ENCODE measurements at regions not wholly inside any gene's neighbourhood (a gene's known extent, or its start where the extent isn't known, plus 50 kb on each side); places are given as distances from the start of the nearest gene placed in this dataset.

GRCh38 chr9:4927043-4927471 is 58.0 kb upstream of the JAK2 start:
- TF ChIP-seq REST (IDR thresholded peaks at IDR 0.05; ENCODE audit: insufficient read depth in 1 of 2, low read depth in 2 of 2, low read length in 1 of 2) (no peak), TCF7L2 (IDR thresholded peaks at IDR 0.05; ENCODE audit: low read depth, low read length) (no peak), POLR2AphosphoS5 (IDR thresholded peaks at IDR 0.05; ENCODE audit: low read depth, low read length) (no peak), SIN3A (IDR thresholded peaks at IDR 0.05; ENCODE audit: borderline replicate concordance, insufficient read depth, low read depth, low read length) (no peak)
- TF ChIP-seq, protein P1, sequence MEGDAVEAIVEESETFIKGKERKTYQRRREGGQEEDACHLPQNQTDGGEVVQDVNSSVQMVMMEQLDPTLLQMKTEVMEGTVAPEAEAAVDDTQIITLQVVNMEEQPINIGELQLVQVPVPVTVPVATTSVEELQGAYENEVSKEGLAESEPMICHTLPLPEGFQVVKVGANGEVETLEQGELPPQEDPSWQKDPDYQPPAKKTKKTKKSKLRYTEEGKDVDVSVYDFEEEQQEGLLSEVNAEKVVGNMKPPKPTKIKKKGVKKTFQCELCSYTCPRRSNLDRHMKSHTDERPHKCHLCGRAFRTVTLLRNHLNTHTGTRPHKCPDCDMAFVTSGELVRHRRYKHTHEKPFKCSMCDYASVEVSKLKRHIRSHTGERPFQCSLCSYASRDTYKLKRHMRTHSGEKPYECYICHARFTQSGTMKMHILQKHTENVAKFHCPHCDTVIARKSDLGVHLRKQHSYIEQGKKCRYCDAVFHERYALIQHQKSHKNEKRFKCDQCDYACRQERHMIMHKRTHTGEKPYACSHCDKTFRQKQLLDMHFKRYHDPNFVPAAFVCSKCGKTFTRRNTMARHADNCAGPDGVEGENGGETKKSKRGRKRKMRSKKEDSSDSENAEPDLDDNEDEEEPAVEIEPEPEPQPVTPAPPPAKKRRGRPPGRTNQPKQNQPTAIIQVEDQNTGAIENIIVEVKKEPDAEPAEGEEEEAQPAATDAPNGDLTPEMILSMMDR (IDR thresholded peaks at IDR 0.05) = no peak
- no peaks in the 10 kb centered on the region for H3K9me3 ChIP-seq (ENCODE audit: control insufficient read depth, insufficient read depth, low read depth, low read length)
- CTCF ChIA-PET = no interaction called here
- H3K4me3 ChIP-seq (ENCODE audit: low read depth in 2 of 2, low read length in 2 of 2) = no peak overlapping the region
- H3K4me1 ChIP-seq (ENCODE audit: control insufficient read depth, insufficient read depth, low read length) = no peaks in the 10 kb centered on the region
- no peak overlapping the region for H3K27ac ChIP-seq (ENCODE audit: low read length)
- DNase-seq (ENCODE audit: low read depth, low spot score) = no peak
- H3K27me3 ChIP-seq (ENCODE audit: control insufficient read depth, insufficient read depth, low read length) = no peaks in the 10 kb centered on the region
- no TSS peak for BruUV-seq (replicated peaks)
- POLR2A ChIA-PET = no interaction called here
- intact Hi-C loops (cut with micrococcal nuclease; ENCODE audit: unreplicated experiment) (no loop called here), in situ Hi-C loops (cut with HindIII; ENCODE audit: low pct_unique_long_range_greater_than_20kb, low sequenced_read_pairs) (no loop called here)
- ATAC-seq = no peak
- H3K36me3 ChIP-seq (ENCODE audit: control insufficient read depth, insufficient read depth, low read length) = no peaks in the 10 kb centered on the region

DNA sequence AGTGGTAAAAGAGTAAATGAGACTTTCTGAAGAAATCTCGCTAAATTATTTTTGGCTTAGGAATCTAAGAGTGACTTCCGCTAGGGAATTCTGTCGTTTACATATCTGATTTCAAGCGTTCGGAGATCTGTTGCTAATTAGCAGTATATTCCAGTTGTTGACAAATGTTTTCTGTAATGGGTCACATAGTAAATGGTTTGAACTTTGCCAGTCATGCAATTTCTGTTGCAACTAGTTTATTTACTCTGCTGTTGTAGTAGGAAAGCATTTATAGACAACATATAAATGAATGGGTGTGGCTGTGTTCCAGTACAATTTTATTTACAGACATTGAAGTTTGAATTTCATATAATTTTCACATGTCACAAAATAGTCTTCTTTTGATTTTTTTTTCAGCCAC is 57.4 kb upstream of the JAK2 start:
- Histone ChIP-seq H3K36me3 (ENCODE audit: control insufficient read depth, insufficient read depth, low read length) (no peaks in the 10 kb centered on the region), H3K27me3 (ENCODE audit: control insufficient read depth, insufficient read depth, low read length) (no peaks in the 10 kb centered on the region), H3K9me3 (ENCODE audit: control insufficient read depth, insufficient read depth, low read depth, low read length) (no peaks in the 10 kb centered on the region), H3K27ac (ENCODE audit: low read length) (no peak overlapping the region), H3K4me1 (ENCODE audit: control insufficient read depth, insufficient read depth, low read length) (no peaks in the 10 kb centered on the region), H3K4me3 (ENCODE audit: low read depth in 2 of 2, low read length in 2 of 2) (no peak overlapping the region)
- TF ChIP-seq POLR2AphosphoS5 (IDR thresholded peaks at IDR 0.05; ENCODE audit: low read depth, low read length) (no peak), TCF7L2 (IDR thresholded peaks at IDR 0.05; ENCODE audit: low read depth, low read length) (no peak), SIN3A (IDR thresholded peaks at IDR 0.05; ENCODE audit: borderline replicate concordance, insufficient read depth, low read depth, low read length) (no peak), REST (IDR thresholded peaks at IDR 0.05; ENCODE audit: insufficient read depth in 1 of 2, low read depth in 2 of 2, low read length in 1 of 2) (no peak)
- TF ChIP-seq, protein P1 (IDR thresholded peaks at IDR 0.05) = no peak
- ChIA-PET CTCF (no interaction called here), POLR2A (no interaction called here)
- no TSS peak for BruUV-seq (replicated peaks)
- in situ Hi-C loops (cut with HindIII; ENCODE audit: low pct_unique_long_range_greater_than_20kb, low sequenced_read_pairs) = no loop called here
- no peak for ATAC-seq
- DNase-seq (ENCODE audit: low read depth, low spot score) = no peak
- intact Hi-C loops (cut with micrococcal nuclease; ENCODE audit: unreplicated experiment) = loop anchor here (2.0 kb wide), 1 partner anchor 57 kb away; the partner anchor contains the start of gene JAK2

Data from Panc1 (cell line).